Endothelial cell of umbilical vein (primary cell): ENCODE measurements at regions not wholly inside any gene's neighbourhood (a gene's known extent, or its start where the extent isn't known, plus 50 kb on each side); places are given as distances from the start of the nearest gene placed in this dataset.

Experiments
- BruUV-seq: library from RNA; stranded (reverse); fragments of 400-500 nt; replicated peaks from 2 replicates; lab custom pipeline; 2021; lab: Mats Ljungman, UMichigan
- CTCF ChIA-PET: fragments of 300-600, 350-600 bp; sonication (Branson Sonifier 250); formaldehyde crosslinking; loops from one replicate; lab custom pipeline; 2021; ENCODE audit warnings: antibody characterized with exemption, inconsistent platforms; lab: Charles Lee
- POLR2A ChIA-PET: fragments of 300-600, 350-600 bp; sonication (Branson Sonifier 250); formaldehyde crosslinking; loops from one replicate; lab custom pipeline; 2021; ENCODE audit warnings: antibody characterized with exemption, inconsistent platforms; lab: Charles Lee
- DNase-seq: peaks from one replicate; pipeline ENCODE4 v3.0.0-alpha.2; 2011; ENCODE audit warnings: low read depth, low spot score
- FAIRE-seq: peaks from 2 replicates; lab custom pipeline; 2011; peaks lifted over from hg19 to GRCh38; lab: Jason Lieb, UNC
- H2AFZ ChIP-seq: 2 replicates; pipeline ENCODE4 v1.6.0; 2012; ENCODE audit warnings: low read depth, low read length, control low read depth, inconsistent platforms
- H3K27ac ChIP-seq: 2 replicates; pipeline ENCODE4 v1.5.1; 2011; ENCODE audit warnings: low read depth, mild to moderate bottlenecking, control low read depth, low read length, moderate library complexity; ENCODE audit not compliant: insufficient read depth
- H3K27me3 ChIP-seq, 2 experiments: 2 replicates each; pipeline versions ENCODE4 v1.6.0 to v1.6.1; 2011; ENCODE audit warnings: low read length in 2 of 2, mixed read lengths in 1 of 2; ENCODE audit not compliant: control insufficient read depth in 2 of 2, insufficient read depth in 2 of 2
- H3K36me3 ChIP-seq, 2 experiments: 2 replicates in 1 of 2; 3 replicates in 1 of 2; pipeline ENCODE4 v1.5.1; 2011; ENCODE audit warnings: low read length in 2 of 2, mild to moderate bottlenecking in 1 of 2, moderate library complexity in 1 of 2; ENCODE audit not compliant: control insufficient read depth in 2 of 2, insufficient read depth in 2 of 2; ENCODE audit errors: extremely low read depth in 1 of 2
- H3K4me1 ChIP-seq: 3 replicates; pipeline ENCODE4 v1.5.1; 2011; ENCODE audit warnings: mild to moderate bottlenecking, low read length; ENCODE audit not compliant: control insufficient read depth, insufficient read depth; ENCODE audit errors: extremely low read depth
- H3K4me2 ChIP-seq: 2 replicates; pipeline ENCODE4 v1.6.1; 2011; ENCODE audit warnings: low read length, control low read depth, mixed read lengths; ENCODE audit not compliant: insufficient read depth
- H3K4me3 ChIP-seq, 3 experiments: fragments of 200-600 bp in 1 of 3; sonication (generic), shearing (Covaris generic) in 1 of 3; replicated peaks in 1 of 3; 2 replicates each; pipeline ENCODE4 v1.5.1; 2011 to 2016; ENCODE audit warnings: control low read depth in 3 of 3, low read length in 3 of 3, mild to moderate bottlenecking in 2 of 3, inconsistent platforms in 1 of 3, low read depth in 1 of 3, moderate library complexity in 1 of 3; ENCODE audit not compliant: insufficient read depth in 1 of 3
- H3K79me2 ChIP-seq: 2 replicates; pipeline ENCODE4 v1.6.0; 2012; ENCODE audit warnings: low read length, inconsistent platforms; ENCODE audit not compliant: control insufficient read depth, insufficient read depth
- H3K9ac ChIP-seq: replicated peaks from 2 replicates; pipeline ENCODE3; 2011; ENCODE audit warnings: low read length, control low read depth; ENCODE audit not compliant: insufficient read depth; ENCODE audit errors: extremely low read depth
- H3K9me1 ChIP-seq: replicated peaks from 3 replicates; pipeline ENCODE4 v1.6.0; 2011; ENCODE audit warnings: mild to moderate bottlenecking, low read length; ENCODE audit not compliant: control insufficient read depth, insufficient read depth; ENCODE audit errors: extremely low read depth
- H3K9me3 ChIP-seq: replicated peaks from 2 replicates; pipeline ENCODE4 v1.5.1; 2012; ENCODE audit warnings: low read length, inconsistent platforms; ENCODE audit not compliant: control insufficient read depth, insufficient read depth
- H4K20me1 ChIP-seq: replicated peaks from 2 replicates; pipeline ENCODE3; 2011; ENCODE audit warnings: mild to moderate bottlenecking, low read length; ENCODE audit not compliant: control insufficient read depth, insufficient read depth; ENCODE audit errors: extremely low read depth
- EZH2 ChIP-seq: IDR thresholded peaks from 2 replicates; pipeline ENCODE4 v1.6.1; 2012; ENCODE audit warnings: borderline replicate concordance, low read depth, mild to moderate bottlenecking, moderate library complexity, low read length, inconsistent platforms; ENCODE audit not compliant: severe bottlenecking
- FOS ChIP-seq: IDR thresholded peaks from 2 replicates; pipeline ENCODE4 v1.6.1; 2011; ENCODE audit warnings: mild to moderate bottlenecking, low read length, moderate library complexity, borderline replicate concordance; ENCODE audit not compliant: insufficient read depth
- GATA2 ChIP-seq: IDR thresholded peaks from 2 replicates; pipeline ENCODE4 v1.7.0; 2011; ENCODE audit warnings: low read depth, mild to moderate bottlenecking, moderate library complexity, mixed read lengths, low read length; ENCODE audit not compliant: insufficient read length, insufficient read depth
- JUN ChIP-seq: IDR thresholded peaks from 2 replicates; pipeline ENCODE4 v1.6.1; 2011; ENCODE audit warnings: borderline replicate concordance, low read depth; ENCODE audit not compliant: insufficient read length, insufficient read depth
- MYC ChIP-seq: IDR thresholded peaks from one replicate; pipeline ENCODE4 v1.6.1; 2011; ENCODE audit warnings: mild to moderate bottlenecking, low read depth, low read length
- POLR2A ChIP-seq: IDR thresholded peaks from 2 replicates; pipeline ENCODE4 v1.6.1; 2012; ENCODE audit warnings: low read depth, mild to moderate bottlenecking, control low read depth, low read length
- POLR2AphosphoS5 ChIP-seq: IDR thresholded peaks from 2 replicates; pipeline ENCODE4 v1.6.1; 2012; ENCODE audit warnings: low read depth, mild to moderate bottlenecking, control low read depth, low read length, moderate library complexity; ENCODE audit not compliant: insufficient read depth
- dilution Hi-C: fragments of 300-500 bp; cut with MboI; formaldehyde crosslinking; loops from one replicate; pipeline ENCODE4 v1.15.0; 2019; ENCODE audit warnings: low sequenced_read_pairs; ENCODE audit not compliant: extremely low pct_ligation_motif_present
- intact Hi-C: fragments of 100-400 bp; cut with micrococcal nuclease; formaldehyde crosslinking; loops from one replicate; pipeline ENCODE4 v1.10.0; 2022
- TF ChIP-seq, protein P1 (sequence below): IDR thresholded peaks from 2 replicates; pipeline ENCODE4 v1.6.1; 2011; ENCODE audit not compliant: insufficient read depth, insufficient read length
- TF ChIP-seq, protein P2 (sequence below), 2 donors: IDR thresholded peaks; 1 replicate in 1 of 2; 2 replicates in 1 of 2; pipeline ENCODE4 v1.5.1; 2011; ENCODE audit warnings: low read length in 2 of 2, mild to moderate bottlenecking in 2 of 2, moderate library complexity in 2 of 2, control low read depth in 1 of 2, inconsistent platforms in 1 of 2, low read depth in 1 of 2; ENCODE audit not compliant: insufficient read depth in 1 of 2; ENCODE audit errors: extremely low read depth in 1 of 2

DNA sequence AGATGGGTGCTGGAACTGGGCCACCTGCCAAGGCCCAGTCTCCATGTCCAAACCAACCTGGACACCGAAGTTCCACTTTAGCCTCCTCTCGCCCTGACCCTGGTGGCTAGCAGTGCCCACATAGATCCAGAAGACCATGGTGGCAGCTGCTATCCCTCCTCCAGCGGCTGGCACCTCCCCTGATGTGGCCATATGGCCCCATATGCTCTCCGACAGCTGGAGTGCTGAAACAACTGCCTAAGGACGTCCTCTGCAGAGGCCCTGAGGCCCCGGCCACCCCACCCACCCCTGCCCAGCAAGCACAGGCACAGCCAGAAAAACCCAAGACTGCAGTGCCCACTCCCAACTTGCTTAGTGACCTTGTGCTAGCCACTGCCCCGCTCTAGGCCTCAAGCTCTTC lies 182.3 kb upstream of the LINGO1 start:
- BruUV-seq = no TSS peak
- no peak for DNase-seq
- Histone ChIP-seq H3K79me2 (no peaks in the 10 kb centered on the region), H3K9me1 (no peaks in the 10 kb centered on the region), H3K4me3 (no peak overlapping the region), H3K27me3 (peaks cover 15 to 28% of the 10 kb centered on the region in 2 experiments), H3K4me2 (no peak overlapping the region), H3K36me3 (no peaks in the 10 kb centered on the region), H3K9ac (no peak overlapping the region), H2AFZ (no peak overlapping the region), H3K4me1 (no peaks in the 10 kb centered on the region), H4K20me1 (no peaks in the 10 kb centered on the region), H3K9me3 (no peaks in the 10 kb centered on the region), H3K27ac (no peak overlapping the region)
- dilution Hi-C loops = no loop called here
- ChIA-PET CTCF (interaction anchor here (0.5 kb wide), 1 partner anchor 16 kb away, joined by 3 read pairs; no protein-coding TSS in a partner anchor), POLR2A (no interaction called here)
- no peak for TF ChIP-seq POLR2A
- no peak for TF ChIP-seq GATA2
- TF ChIP-seq EZH2 = no peak
- TF ChIP-seq FOS = no peak
- TF ChIP-seq JUN = no peak
- TF ChIP-seq POLR2AphosphoS5 = no peak
- TF ChIP-seq, protein P1, sequence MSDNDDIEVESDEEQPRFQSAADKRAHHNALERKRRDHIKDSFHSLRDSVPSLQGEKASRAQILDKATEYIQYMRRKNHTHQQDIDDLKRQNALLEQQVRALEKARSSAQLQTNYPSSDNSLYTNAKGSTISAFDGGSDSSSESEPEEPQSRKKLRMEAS = no peak
- TF ChIP-seq, protein P2, sequence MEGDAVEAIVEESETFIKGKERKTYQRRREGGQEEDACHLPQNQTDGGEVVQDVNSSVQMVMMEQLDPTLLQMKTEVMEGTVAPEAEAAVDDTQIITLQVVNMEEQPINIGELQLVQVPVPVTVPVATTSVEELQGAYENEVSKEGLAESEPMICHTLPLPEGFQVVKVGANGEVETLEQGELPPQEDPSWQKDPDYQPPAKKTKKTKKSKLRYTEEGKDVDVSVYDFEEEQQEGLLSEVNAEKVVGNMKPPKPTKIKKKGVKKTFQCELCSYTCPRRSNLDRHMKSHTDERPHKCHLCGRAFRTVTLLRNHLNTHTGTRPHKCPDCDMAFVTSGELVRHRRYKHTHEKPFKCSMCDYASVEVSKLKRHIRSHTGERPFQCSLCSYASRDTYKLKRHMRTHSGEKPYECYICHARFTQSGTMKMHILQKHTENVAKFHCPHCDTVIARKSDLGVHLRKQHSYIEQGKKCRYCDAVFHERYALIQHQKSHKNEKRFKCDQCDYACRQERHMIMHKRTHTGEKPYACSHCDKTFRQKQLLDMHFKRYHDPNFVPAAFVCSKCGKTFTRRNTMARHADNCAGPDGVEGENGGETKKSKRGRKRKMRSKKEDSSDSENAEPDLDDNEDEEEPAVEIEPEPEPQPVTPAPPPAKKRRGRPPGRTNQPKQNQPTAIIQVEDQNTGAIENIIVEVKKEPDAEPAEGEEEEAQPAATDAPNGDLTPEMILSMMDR (IDR thresholded peaks at IDR 0.05; ENCODE audit: extremely low read depth in 1 of 2, insufficient read depth in 1 of 2, low read depth in 1 of 2, low read length in 2 of 2) = no peak
- no peak for TF ChIP-seq MYC
- FAIRE-seq = no peak
- intact Hi-C loops = no loop called here
